OCI-LY7 (cell line): ENCODE measurements at regions not wholly inside any gene's neighbourhood (a gene's known extent, or its start where the extent isn't known, plus 50 kb on each side); places are given as distances from the start of the nearest gene placed in this dataset.

Experiments used
- CTCF ChIP-seq: fragments of 200-600 bp; sonication (generic); conservative IDR thresholded peaks from 2 replicates; pipeline ENCODE4 v1.5.1; 2014; ENCODE audit warnings: mild to moderate bottlenecking, antibody characterized with exemption, low read length, moderate library complexity, mixed read lengths
- EZH2phosphoT487 ChIP-seq: fragments of 200-600 bp; sonication (generic); IDR thresholded peaks from 2 replicates; pipeline ENCODE4 v1.6.1; 2018; ENCODE audit warnings: low read depth, borderline replicate concordance, mild to moderate bottlenecking, mixed run types, antibody characterized with exemption, low read length, moderate library complexity, mixed read lengths

GRCh38 chr13:97616385-97616784 is 182.4 kb downstream of the RAP2A start:
- TF ChIP-seq CTCF (no peak), EZH2phosphoT487 (no peak)
